HG02885 (cell line): ENCODE measurements at regions not wholly inside any gene's neighbourhood (a gene's known extent, or its start where the extent isn't known, plus 50 kb on each side); places are given as distances from the start of the nearest gene placed in this dataset.
"Not testable (repeated sequence)": the region's sequence is repeated elsewhere in the genome, so short reads cannot be mapped to it uniquely, and the experiment has no call there.

Experiments used
- ATAC-seq: cut with Tn5 transposase; IDR thresholded peaks from one replicate; pipeline ENCODE4 v1.9.1; 2021; ENCODE audit warnings: mild to moderate bottlenecking; ENCODE audit not compliant: unreplicated experiment, poor library complexity

GRCh38 chr12:73445658-73446324 is 1091.8 kb upstream of the ATXN7L3B start:
- ATAC-seq, result peak; percentile 88

- peak; percentile 61 for ATAC-seq
Measured at GRCh38 chr12:73452672-73453469, 1084.8 kb upstream of the ATXN7L3B start.

GRCh38 chr12:73460212-73460611 is 1077.4 kb upstream of the ATXN7L3B start:
- no peak for ATAC-seq

GRCh38 chr12:73465106-73465505 is 1072.5 kb upstream of the ATXN7L3B start:
- no peak for ATAC-seq

- no peak for ATAC-seq
Measured at GRCh38 chr12:73486256-73486655, 1051.4 kb upstream of the ATXN7L3B start.

DNA sequence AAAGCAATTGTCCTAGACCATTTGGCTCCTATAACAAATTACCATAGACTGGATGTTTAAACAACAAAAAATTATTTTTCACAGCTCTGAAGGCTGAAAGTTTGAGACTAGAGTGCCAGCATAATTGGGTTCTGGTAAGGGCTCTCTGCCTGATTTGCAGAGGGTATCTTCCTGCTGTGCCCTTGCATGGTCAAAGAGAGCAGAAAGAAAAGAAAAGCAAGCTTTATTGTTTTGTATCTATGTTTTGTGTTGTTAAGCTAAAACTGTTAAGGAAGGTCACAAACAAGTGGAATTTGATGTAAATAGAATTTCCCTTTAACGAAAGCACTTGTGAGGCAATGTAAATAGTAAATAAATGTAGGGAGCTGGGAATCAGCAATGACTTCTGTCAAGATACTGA is 1031.0 kb upstream of the ATXN7L3B start:
- no peak for ATAC-seq

GRCh38 chr12:73514672-73515071 is 1023.0 kb upstream of the ATXN7L3B start:
- ATAC-seq, result no peak

DNA sequence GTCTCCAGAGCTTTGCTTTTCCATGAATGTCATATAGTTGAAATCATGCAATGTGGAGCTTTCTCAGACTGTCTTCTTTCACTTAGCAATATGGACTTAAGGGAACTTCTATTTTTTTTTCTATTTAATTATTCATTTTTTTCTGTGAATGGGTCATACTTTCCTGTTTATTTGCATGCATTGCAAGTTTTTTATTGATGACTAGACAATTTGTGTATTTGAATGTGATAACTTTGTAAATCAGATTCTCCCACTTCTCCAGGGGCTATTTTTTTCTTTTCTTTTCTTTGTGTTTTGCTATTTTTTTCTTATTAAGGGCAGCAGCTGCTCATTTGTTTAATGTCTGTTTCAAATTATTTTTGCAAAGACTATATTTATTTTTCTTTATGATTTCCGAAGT is 1019.8 kb upstream of the ATXN7L3B start:
- ATAC-seq, result no peak

DNA sequence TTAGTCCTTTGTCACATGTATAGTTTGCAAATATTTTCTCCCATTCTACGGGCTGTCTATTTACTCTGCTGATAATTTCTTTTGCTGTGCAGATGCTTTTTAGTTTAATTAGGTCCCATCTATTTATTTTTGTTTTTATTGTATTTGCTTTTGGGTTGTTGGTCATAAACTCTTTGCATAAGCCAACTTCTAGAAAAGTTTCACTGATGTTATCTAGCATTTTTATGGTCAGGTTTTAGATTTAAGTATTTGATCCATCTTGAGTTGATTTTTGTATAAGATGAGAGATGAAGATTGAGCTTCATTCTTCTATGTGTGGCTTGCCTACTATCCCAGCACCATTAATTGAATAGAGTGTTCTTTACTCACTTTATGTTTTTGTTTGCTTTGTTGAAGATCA is 1008.4 kb upstream of the ATXN7L3B start:
- ATAC-seq, result no peak

DNA sequence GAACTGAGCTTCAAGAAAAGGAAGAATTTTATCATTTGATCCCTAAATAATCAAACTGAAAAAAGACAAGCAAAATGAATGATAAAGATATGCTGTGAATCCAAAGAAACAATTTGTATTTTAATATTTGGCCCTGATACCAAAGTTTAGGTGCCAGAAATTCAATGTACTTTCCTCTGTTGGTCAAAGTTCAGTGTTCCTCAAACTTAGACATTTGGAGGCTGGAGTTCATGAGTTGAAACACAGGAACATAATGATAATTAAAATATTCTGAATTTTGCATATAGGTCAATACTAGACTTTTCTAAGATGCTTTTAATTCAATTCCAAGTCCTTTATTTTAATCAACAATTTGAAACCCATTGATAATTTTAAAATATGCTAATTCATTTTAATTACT is 1007.7 kb upstream of the ATXN7L3B start:
- ATAC-seq, result no peak

GRCh38 chr12:73531752-73532151 is 1005.9 kb upstream of the ATXN7L3B start:
- ATAC-seq, result no peak

GRCh38 chr12:73547421-73547820 is 990.2 kb upstream of the ATXN7L3B start:
- ATAC-seq, result no peak

GRCh38 chr12:73585136-73585535 is 952.5 kb upstream of the ATXN7L3B start:
- no peak for ATAC-seq

DNA sequence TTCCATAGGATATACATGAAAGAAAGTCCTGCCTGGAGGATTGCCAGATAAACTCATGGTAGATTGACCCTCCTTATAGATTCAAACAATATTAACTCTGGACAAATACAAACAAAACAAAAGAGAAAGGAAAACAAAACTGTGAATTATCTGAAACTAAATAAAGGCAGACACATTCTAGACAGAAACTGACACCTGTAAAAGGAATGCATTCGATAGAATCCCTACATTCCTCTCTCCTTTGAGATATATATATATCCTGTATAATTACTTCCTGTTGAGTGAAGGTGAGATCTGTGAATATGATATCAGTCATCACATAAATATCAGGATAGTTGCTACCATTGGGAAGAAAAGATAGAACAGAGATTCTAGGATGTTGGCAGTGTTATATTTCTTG is 948.4 kb upstream of the ATXN7L3B start:
- ATAC-seq, result no peak

GRCh38 chr12:73598626-73599025 is 939.0 kb upstream of the ATXN7L3B start:
- ATAC-seq, result no peak

DNA sequence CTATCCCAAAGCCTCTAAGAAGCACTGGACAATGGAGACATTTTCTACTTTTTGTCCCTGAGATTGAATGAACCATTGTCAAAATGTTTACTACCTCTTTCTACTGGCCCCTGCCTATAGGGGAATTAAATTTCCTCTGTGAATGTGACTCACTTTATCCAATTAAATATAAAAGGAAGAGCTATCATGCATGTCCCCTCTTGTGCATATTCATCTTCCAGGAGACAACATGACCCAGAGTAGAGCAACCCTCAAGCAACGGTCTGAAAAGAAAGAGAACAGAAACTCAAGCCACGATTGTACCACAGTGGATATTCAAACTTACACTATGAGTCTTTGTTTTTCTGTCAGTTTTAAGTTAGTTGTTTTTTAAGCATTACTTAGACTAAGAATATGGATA is 938.4 kb upstream of the ATXN7L3B start:
- no peak for ATAC-seq

DNA sequence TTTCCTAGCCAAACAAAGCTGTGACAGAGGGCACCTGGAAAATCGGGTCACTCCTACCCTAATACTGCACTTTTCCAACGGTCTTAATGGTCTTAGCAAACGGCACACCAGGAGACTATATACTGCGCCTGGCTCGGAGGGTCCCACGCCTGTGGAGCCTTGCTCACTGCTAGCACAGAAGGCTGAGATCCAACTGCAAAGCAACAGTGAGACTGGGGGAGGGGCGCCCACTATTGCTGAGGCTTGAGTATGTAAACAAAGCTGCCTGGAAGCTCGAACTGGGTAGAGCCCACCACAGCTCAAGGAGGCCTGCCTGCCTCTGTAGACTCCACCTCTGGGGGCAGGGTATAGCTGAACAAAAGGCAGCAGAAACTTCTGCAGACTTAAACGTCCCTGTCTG is 931.7 kb upstream of the ATXN7L3B start:
- not testable (repeated sequence) for ATAC-seq

DNA sequence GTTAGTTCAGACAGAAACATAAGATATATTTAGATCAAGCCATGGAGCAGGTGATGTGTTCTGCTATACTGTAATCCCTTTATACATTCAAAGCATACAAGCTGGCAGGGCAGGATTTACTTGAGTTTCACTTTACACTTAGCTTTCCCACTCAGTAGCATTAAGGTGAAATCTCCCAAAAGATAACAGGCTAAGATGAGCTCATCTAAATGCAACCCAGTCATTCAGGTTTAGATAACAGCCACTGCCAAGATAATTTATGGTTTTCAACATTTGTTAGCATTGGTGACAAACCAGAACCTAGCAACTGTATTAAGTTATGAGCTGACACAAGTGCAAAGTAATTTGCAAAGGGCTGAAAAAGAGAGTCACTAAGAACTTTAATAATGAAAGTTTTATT is 925.1 kb upstream of the ATXN7L3B start:
- no peak for ATAC-seq

DNA sequence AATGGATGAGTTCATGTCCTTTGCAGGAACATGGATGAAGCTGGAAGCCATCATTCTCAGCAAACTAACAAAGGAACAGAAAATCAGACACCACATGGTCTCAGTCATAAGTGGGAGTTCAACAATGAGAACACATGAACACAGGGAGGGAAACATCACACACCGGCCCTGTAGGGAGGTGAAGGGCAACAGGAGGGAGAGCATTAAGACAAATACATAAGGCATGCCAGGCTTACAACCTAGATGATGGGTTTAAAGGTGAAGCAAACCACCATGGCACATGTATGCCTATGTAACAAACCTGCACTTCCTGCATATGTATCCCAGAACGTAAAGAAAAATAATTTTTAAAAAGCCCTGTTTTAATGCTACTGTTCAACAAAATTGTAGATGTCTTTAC is 914.2 kb upstream of the ATXN7L3B start:
- ATAC-seq, result no peak

GRCh38 chr12:73625226-73625625 is 912.4 kb upstream of the ATXN7L3B start:
- no peak for ATAC-seq

DNA sequence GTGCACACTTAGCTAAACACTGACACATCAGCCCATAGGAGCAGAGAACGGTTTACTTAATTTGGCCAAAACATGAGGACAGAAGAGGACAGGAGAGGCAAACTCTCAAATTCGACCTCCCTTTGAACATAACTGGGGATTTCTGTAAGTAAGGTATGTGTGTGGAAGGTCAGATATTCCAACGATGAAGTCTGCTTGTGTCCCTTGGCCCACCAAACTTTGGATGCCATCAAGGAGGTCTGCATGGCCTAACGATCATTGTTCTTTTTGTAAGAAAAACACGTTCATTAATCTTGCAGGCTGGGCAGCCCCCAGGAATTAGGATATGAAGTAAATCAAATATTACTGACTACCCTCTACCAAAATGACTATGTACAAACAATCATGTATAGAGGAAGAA is 908.5 kb upstream of the ATXN7L3B start:
- no peak for ATAC-seq
